GM19239 (cell line): ENCODE measurements at regions not wholly inside any gene's neighbourhood (a gene's known extent, or its start where the extent isn't known, plus 50 kb on each side); places are given as distances from the start of the nearest gene placed in this dataset.

Experiments used
- DNase-seq: peaks from one replicate; pipeline ENCODE4 v3.0.0; 2011; ENCODE audit warnings: low spot score; ENCODE audit not compliant: insufficient read length
- FAIRE-seq: peaks from 2 replicates; lab custom pipeline; 2011; peaks lifted over from hg19 to GRCh38; lab: Jason Lieb, UNC

- FAIRE-seq (peak; percentile 45), DNase-seq (no peak)
Measured at GRCh38 chr2:176493909-176494308, 224.7 kb downstream of the MTX2 start.

GRCh38 chr2:176494949-176495353, 225.7 kb downstream of the MTX2 start:
- FAIRE-seq (no peak), DNase-seq (no peak)

DNA sequence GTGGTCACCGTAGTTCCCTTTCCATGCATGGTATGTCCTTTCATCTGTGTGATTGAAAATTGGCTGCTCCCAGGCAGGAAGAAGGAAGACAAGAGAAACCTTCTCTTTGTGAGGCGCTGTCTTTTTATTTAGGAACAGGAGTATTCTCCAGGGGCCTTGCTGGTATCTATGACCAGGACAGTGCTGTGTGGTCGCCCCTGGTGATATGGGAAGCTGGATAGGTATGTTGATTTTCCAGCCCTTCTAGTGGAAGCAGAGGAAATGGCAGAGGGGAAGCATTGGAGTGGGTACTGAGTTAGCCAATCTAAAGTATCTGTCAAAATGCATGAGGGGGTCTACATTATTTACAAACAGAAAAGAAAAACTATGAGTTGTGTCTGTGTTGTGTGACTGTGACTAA, 226.6 kb downstream of the MTX2 start:
- DNase-seq (no peak), FAIRE-seq (no peak)

GRCh38 chr2:176496761-176497160, 227.5 kb downstream of the MTX2 start:
- FAIRE-seq (no peak), DNase-seq (no peak)

- DNase-seq (no peak), FAIRE-seq (no peak)
Measured at GRCh38 chr2:176500901-176501300, 231.7 kb downstream of the MTX2 start.

- no peak for FAIRE-seq
- DNase-seq, result no peak
Measured at GRCh38 chr2:176501617-176502016, 232.4 kb downstream of the MTX2 start.

DNA sequence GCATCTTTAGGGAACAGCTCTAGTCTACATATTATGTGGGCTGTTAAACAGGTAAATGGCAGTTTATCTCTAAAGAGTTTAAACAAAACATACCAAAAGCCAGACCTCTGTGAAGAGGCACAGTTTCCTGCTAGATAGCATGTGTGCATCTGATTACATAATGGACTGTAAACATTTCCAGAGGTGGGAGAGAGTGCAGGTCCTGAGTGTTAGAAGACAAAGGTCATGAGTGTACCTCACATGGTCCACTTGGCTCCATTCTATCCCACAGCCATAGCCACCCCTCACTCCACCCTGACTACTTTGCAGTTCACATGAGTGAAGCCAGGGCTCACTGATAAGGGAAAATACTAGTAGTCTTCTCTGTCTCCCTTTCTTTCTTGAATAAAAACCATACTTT, 233.4 kb downstream of the MTX2 start:
- FAIRE-seq, result no peak
- DNase-seq, result no peak

GRCh38 chr2:176503776-176504175, 234.5 kb downstream of the MTX2 start:
- FAIRE-seq, result no peak
- DNase-seq, result no peak

DNA sequence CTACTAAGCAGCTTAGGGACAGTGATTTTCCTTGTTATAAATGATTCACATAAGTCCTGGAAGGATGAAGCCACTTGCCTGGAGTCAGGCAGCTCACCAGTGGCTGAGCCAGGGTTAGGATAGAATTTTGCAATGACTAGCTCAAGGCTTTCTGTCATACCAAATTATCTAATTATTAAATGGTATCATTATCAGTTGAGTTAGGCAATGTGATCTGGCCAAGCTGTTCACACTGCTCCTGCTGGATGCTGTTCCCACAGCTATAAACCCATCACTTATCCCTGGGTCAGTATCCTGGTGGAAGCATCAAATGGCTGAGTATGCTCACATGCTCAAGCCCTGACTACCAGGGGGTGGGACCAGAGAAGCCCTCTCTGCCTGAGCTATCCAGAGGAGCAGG, 235.2 kb downstream of the MTX2 start:
- FAIRE-seq (no peak), DNase-seq (no peak)

- DNase-seq (no peak), FAIRE-seq (no peak)
Measured at GRCh38 chr2:176507786-176508185, 238.5 kb downstream of the MTX2 start.

- FAIRE-seq, result no peak
Measured at GRCh38 chr2:176508374-176508773, 239.1 kb downstream of the MTX2 start.

DNA sequence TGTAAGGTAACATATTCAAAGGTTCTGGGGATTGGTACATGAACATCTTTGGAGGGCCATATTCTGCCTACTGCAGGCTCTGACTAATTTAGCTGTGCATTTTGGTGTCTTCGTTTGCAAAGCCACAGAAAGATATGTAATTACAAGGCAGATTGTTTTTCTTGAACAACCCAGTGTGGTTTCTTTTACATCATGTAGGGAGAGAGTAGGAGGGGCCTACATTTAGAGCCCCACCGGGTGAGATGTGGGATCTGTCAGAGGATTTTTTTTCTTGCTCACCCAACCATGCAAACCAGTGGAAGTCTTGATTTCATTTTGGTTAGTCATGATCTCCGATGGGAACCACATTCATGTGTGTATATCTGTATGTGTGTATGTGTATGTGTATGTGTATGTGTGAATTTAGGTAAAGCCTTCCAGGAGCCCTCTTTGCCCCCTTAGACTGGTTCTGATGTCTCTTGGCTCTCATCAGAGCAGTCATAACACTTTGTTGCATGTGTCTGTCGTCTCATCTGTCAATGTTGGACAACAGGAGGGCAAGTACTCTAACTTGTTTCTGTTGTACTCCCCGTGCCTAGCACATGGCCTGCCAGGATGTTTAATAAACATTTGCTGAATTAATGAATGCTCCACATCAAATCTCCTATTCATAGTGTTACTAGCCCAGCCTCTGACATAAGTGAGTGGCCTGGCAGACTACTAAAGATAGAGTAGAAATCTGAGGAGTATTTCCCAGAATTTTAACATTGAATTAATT, 239.9 kb downstream of the MTX2 start:
- no peak for DNase-seq
- FAIRE-seq, result no peak

More at GRCh38 chr2:176508374-176508773, 239.1 kb downstream of the MTX2 start:
- DNase-seq, result no peak

GRCh38 chr2:176514276-176514675, 245.0 kb downstream of the MTX2 start:
- no peak for DNase-seq
- FAIRE-seq, result no peak

- FAIRE-seq, result no peak
- DNase-seq, result no peak
Measured at GRCh38 chr2:176514805-176515500, 245.7 kb downstream of the MTX2 start.

DNA sequence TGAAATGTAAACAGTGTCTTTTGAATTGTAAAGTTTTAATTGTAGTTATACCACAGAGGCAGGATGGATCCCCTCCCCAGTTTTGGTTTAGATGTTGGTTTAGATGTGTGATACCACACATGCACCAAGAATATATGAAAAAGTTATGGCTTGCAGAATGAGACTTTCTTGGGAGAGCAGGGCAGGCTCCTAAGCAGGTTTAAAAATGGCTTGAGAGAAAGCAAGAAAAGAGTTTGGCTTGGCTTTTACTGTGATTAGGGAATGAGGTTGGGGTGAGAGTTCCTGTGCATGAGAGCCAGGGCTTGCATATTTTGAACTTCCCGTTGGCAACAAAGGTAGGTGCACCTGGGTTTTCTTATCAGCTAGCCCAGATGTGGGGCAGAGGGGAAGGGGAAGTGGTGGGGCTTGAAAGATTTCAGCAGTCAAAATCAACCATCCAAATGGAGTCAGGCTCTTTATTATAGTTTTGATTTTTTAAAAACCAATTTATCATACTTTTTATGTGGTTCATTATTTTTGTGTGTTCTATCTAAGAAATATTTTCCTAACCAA, 246.9 kb downstream of the MTX2 start:
- FAIRE-seq (no peak), DNase-seq (no peak)

- DNase-seq, result no peak
- FAIRE-seq, result no peak
Measured at GRCh38 chr2:176518823-176519222, 249.6 kb downstream of the MTX2 start.

- FAIRE-seq (no peak), DNase-seq (no peak)
Measured at GRCh38 chr2:176521878-176522670, 252.8 kb downstream of the MTX2 start.

- no peak for FAIRE-seq
- DNase-seq, result no peak
Measured at GRCh38 chr2:176525086-176525485, 255.8 kb downstream of the MTX2 start.

GRCh38 chr2:176526995-176527901, 258.0 kb downstream of the MTX2 start:
- no peak for FAIRE-seq
- DNase-seq, result no peak

- no peak for FAIRE-seq
- no peak for DNase-seq
Measured at GRCh38 chr2:176531608-176532007, 262.4 kb downstream of the MTX2 start.
